Fibroblast of lung (primary cell): ENCODE measurements at regions not wholly inside any gene's neighbourhood (a gene's known extent, or its start where the extent isn't known, plus 50 kb on each side); places are given as distances from the start of the nearest gene placed in this dataset.

Experiments
- EZH2 ChIP-seq: IDR thresholded peaks from 2 replicates; pipeline ENCODE4 v1.5.1; 2012; ENCODE audit warnings: low read length, control low read depth, mild to moderate bottlenecking; ENCODE audit errors: missing control alignments
- TF ChIP-seq, protein P1 (sequence below), 2 donors: IDR thresholded peaks in 1 of 2; conservative IDR thresholded peaks in 1 of 2; 1 replicate in 1 of 2; 2 replicates in 1 of 2; pipeline ENCODE4 v1.5.1; 2011 to 2012; ENCODE audit warnings: low read length in 2 of 2, control low read depth in 1 of 2, inconsistent platforms in 1 of 2, low read depth in 1 of 2, mild to moderate bottlenecking in 1 of 2

GRCh38 chr1:222127096-222127495 is 385.2 kb upstream of the DUSP10 start:
- TF ChIP-seq EZH2 = no peak
- TF ChIP-seq, protein P1, sequence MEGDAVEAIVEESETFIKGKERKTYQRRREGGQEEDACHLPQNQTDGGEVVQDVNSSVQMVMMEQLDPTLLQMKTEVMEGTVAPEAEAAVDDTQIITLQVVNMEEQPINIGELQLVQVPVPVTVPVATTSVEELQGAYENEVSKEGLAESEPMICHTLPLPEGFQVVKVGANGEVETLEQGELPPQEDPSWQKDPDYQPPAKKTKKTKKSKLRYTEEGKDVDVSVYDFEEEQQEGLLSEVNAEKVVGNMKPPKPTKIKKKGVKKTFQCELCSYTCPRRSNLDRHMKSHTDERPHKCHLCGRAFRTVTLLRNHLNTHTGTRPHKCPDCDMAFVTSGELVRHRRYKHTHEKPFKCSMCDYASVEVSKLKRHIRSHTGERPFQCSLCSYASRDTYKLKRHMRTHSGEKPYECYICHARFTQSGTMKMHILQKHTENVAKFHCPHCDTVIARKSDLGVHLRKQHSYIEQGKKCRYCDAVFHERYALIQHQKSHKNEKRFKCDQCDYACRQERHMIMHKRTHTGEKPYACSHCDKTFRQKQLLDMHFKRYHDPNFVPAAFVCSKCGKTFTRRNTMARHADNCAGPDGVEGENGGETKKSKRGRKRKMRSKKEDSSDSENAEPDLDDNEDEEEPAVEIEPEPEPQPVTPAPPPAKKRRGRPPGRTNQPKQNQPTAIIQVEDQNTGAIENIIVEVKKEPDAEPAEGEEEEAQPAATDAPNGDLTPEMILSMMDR (conservative IDR thresholded peaks at IDR 0.05 in 1 of 2, IDR thresholded peaks at IDR 0.05 in 1 of 2; ENCODE audit: low read depth in 1 of 2, low read length in 2 of 2) = no peak
